ENCODE measurements at regions not wholly inside any gene's neighbourhood (a gene's known extent, or its start where the extent isn't known, plus 50 kb on each side); places are given as distances from the start of the nearest gene placed in this dataset.

- in situ Hi-C loops (cut with HindIII; ENCODE audit: low pct_unique_long_range_greater_than_20kb, low sequenced_read_pairs) = no loop called here
- no peak for DNase-seq (ENCODE audit: low read depth, low spot score)
Measured at GRCh38 chr2:235160281-235160810, 208.5 kb downstream of the SH3BP4 start.

- in situ Hi-C loops (cut with HindIII; ENCODE audit: low pct_unique_long_range_greater_than_20kb, low sequenced_read_pairs) = no loop called here
Measured at GRCh38 chr2:235161565-235161964, 209.7 kb downstream of the SH3BP4 start.

GRCh38 chr2:235162082-235162836, 210.4 kb downstream of the SH3BP4 start:
- no peak for DNase-seq (ENCODE audit: low read depth, low spot score)
- in situ Hi-C loops (cut with HindIII; ENCODE audit: low pct_unique_long_range_greater_than_20kb, low sequenced_read_pairs) = no loop called here

More at GRCh38 chr2:235161565-235161964, 209.7 kb downstream of the SH3BP4 start:
- DNase-seq (ENCODE audit: low read depth, low spot score) = no peak

- DNase-seq (ENCODE audit: low read depth, low spot score) = no peak
- in situ Hi-C loops (cut with HindIII; ENCODE audit: low pct_unique_long_range_greater_than_20kb, low sequenced_read_pairs) = no loop called here
Measured at GRCh38 chr2:235162837-235163197, 211.0 kb downstream of the SH3BP4 start.

DNA sequence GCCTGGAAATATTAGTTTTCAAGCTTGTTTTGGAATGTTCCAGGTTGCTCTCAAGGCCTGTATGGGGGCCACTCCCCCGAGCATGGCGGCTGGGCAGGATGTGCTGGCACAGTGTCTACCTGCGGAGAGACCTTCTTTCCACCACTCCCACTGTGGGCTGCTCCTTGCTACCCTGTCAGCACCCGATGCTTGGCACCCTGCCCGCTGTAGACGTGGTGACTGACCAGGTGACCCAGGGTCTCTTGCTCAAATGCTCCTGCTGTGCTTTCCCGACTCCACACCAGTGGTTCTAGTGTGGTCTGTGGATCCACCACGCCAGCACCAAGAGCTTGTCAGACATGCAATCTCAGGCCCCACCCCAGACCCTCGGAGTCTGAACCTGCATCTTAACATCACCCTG, 213.3 kb downstream of the SH3BP4 start:
- DNase-seq (ENCODE audit: low read depth, low spot score) = no peak
- in situ Hi-C loops (cut with HindIII; ENCODE audit: low pct_unique_long_range_greater_than_20kb, low sequenced_read_pairs) = no loop called here

GRCh38 chr2:235165631-235166030, 213.8 kb downstream of the SH3BP4 start:
- DNase-seq (ENCODE audit: low read depth, low spot score) = no peak
- in situ Hi-C loops (cut with HindIII; ENCODE audit: low pct_unique_long_range_greater_than_20kb, low sequenced_read_pairs) = no loop called here

DNA sequence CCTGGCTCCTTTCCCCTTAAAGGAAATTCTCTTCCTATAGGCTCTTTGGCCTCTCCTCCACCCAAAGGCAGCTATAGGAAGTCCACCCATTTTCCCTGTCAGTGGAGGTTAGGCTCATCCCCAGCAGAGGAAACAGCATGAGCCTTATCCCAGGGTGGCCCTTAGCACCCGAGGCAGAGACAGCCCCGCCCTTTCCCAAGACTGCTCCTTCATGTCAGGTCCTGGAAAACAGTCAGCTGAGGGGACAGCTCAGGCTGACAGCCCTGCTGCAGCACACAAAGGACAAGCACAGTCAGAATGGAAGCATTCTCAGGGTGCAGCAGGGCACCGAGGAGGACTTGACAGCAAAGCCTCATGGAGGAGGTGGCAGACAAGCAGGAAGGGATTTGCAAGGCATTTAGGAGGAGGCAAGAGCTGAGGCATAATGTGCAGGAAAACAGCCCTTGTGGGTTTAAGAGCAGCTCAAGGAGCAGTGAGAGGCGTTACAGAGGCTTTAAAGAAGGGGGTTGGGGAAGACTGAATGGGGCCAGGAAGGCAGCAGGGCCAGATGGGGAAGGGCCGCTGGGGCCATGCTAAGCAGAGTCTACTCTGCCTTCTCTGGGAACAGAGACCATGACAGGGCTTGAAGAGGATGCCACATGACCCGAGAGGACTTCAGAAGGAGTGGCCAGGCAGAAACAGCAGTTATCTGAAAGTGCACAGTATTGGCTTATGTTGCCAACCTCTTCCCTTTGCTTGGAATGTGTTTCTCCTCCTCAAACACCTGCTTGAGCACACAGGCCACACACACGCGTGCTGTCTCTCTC, 216.6 kb downstream of the SH3BP4 start:
- in situ Hi-C loops (cut with HindIII; ENCODE audit: low pct_unique_long_range_greater_than_20kb, low sequenced_read_pairs) = no loop called here
- no peak for DNase-seq (ENCODE audit: low read depth, low spot score)

GRCh38 chr2:235170016-235170415, 218.2 kb downstream of the SH3BP4 start:
- in situ Hi-C loops (cut with HindIII; ENCODE audit: low pct_unique_long_range_greater_than_20kb, low sequenced_read_pairs) = no loop called here
- no peak for DNase-seq (ENCODE audit: low read depth, low spot score)

DNA sequence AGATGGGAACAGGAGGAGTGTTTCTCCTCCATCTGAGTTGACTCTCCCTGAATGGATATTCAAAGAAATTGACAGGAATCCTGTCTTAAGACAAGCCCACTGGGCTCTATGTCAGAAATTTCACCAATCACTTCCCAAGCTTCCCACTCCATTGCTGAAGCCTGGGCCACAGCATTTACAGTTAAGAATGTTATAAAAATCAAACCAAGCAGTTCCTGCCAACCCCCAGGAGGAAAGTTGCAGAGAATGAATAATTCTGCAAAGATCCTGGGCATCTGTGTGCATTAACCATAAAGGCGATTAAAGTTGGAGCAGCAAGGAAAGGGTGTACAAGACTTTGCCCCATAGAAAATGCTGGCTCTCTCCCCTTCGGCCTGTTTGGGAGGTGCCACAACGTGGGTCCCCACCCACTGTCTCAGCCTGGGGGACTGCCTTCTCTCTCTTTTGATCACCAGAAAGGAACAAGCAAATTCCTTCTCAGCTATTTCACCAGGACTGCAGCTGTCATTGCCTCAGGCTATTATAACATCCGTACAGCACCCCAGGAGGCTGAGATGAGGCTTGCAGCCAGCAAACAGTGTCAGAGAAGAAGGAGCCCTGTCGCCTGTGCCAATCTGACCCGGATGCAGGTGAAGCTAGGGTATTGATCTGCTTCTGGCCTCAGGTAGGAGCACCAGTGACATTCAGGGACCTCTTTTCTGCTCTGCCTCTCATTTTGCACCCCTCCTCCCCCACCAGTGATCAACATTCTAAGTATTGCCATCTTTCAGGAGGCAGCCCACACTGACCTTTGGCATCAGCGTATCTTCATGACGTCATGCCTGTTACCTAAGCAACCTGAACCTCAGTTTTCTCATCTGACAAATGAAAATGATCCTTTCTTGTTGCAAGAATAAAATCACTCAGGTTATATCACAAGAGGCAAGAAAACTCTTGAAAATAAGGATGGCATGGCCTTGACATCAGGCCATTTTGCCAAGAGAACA, 219.0 kb downstream of the SH3BP4 start:
- in situ Hi-C loops (cut with HindIII; ENCODE audit: low pct_unique_long_range_greater_than_20kb, low sequenced_read_pairs) = no loop called here
- DNase-seq (ENCODE audit: low read depth, low spot score) = peak; percentile 78

DNA sequence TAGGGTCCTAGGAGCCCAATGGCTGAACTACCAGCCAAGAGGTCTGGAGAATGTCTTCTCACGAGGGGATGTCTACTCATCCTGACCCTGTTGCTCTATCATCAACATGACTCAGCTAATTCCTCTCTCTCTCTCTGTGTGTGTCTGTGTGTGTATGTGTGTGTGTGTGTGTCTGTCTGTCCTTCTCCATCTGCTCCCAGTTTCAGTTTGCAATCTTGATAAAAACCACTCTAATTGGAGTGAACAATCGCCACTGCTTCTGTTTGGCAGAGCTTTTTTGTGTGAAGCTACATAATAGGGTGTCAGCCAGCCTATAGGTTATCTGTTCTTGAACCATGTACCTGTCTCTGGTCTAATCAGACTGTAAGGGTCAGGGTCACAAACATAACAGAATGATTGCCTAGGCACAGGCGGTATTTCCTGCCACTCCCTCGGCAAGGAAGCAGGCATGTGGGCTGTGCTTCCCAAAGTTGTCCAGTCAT, 219.8 kb downstream of the SH3BP4 start:
- in situ Hi-C loops (cut with HindIII; ENCODE audit: low pct_unique_long_range_greater_than_20kb, low sequenced_read_pairs) = no loop called here
- DNase-seq (ENCODE audit: low read depth, low spot score) = no peak

GRCh38 chr2:235180642-235181041, 228.8 kb downstream of the SH3BP4 start:
- in situ Hi-C loops (cut with HindIII; ENCODE audit: low pct_unique_long_range_greater_than_20kb, low sequenced_read_pairs) = no loop called here
- no peak for DNase-seq (ENCODE audit: low read depth, low spot score)

- in situ Hi-C loops (cut with HindIII; ENCODE audit: low pct_unique_long_range_greater_than_20kb, low sequenced_read_pairs) = no loop called here
- DNase-seq (ENCODE audit: low read depth, low spot score) = no peak
Measured at GRCh38 chr2:235183786-235184185, 232.0 kb downstream of the SH3BP4 start.

DNA sequence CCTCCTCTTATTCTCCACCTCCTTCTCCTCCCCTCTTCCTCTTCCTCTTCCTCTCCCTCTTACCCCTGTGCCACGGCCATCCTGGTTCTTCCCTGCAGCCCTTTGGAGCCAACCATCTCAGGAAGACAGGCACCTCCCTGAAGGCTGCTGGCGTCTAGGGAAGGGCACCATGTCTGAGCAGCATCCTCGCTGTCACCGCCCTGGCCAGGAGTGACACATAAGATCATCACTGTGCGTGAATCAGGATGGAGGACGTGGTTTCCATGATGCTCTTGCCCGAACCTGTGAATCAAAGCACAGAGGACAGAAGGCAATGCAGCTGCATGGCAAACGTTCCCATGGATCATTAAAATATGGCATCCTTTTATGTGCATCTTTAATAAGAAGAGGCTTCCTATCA, 236.0 kb downstream of the SH3BP4 start:
- DNase-seq (ENCODE audit: low read depth, low spot score) = no peak
- in situ Hi-C loops (cut with HindIII; ENCODE audit: low pct_unique_long_range_greater_than_20kb, low sequenced_read_pairs) = no loop called here

DNA sequence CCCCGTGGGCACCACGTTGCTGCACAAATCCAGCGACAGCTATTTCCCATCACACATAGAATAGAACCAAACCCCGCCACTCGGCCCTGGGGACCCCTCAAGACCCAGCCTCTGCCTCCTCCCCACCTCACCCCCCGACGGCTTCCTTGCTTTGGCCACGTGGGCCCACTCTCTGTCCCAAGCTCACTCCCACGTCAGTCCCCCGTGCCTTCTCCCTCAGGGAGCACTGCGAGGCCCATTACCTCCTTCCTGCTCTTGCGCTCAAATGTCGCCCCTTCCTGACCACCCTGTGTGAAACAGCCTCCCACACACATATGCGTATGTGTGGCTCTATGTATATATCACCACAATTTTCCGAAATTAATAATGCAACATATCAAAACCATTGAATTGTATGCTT, 239.7 kb downstream of the SH3BP4 start:
- in situ Hi-C loops (cut with HindIII; ENCODE audit: low pct_unique_long_range_greater_than_20kb, low sequenced_read_pairs) = no loop called here

DNA sequence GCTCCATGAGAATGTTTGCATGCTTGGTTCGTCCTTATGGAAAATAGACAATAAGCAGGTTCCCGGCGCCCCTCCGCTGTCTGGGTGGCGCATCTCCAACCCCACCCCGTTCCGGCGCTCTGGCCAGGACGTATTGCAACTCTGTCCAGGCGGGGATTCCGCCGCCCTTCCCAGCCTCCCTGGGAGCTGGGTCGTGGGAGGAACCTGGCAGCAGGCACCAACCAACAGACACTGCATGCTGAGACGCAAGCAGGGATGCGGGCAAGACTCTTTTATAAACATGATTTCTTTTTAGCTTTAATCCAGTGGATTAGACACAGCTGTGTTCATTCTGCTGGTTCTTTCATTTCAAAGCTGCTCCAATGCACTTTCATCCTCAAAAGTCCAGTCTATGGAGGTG, 240.2 kb downstream of the SH3BP4 start:
- DNase-seq (ENCODE audit: low read depth, low spot score) = no peak
- in situ Hi-C loops (cut with HindIII; ENCODE audit: low pct_unique_long_range_greater_than_20kb, low sequenced_read_pairs) = no loop called here

More for the DNA sequence above, 239.7 kb downstream of the SH3BP4 start:
- DNase-seq (ENCODE audit: low read depth, low spot score) = no peak

- in situ Hi-C loops (cut with HindIII; ENCODE audit: low pct_unique_long_range_greater_than_20kb, low sequenced_read_pairs) = no loop called here
- DNase-seq (ENCODE audit: low read depth, low spot score) = peak; percentile 48
Measured at GRCh38 chr2:235194351-235194750, 242.5 kb downstream of the SH3BP4 start.

DNA sequence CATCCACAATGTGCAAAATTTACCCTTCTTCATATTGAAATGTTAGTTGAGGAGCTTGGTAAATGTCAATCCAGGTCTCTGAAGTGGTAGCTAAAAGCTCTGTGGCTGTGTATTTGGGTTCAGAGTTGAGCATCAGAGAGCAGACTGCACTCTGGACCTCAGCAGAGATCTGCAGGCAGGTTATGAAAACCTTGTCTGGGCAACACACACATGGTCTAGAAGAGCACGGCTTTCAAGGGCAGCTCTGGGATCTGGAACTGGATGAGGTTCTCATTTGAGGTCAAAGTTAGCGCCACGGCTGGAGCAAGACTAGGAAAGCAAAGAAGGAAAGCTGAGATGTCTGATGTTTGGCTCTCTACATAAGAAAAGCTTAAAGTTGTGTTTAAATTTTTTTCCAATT, 243.0 kb downstream of the SH3BP4 start:
- in situ Hi-C loops (cut with HindIII; ENCODE audit: low pct_unique_long_range_greater_than_20kb, low sequenced_read_pairs) = no loop called here
- DNase-seq (ENCODE audit: low read depth, low spot score) = no peak

GRCh38 chr2:235195921-235196320, 244.1 kb downstream of the SH3BP4 start:
- in situ Hi-C loops (cut with HindIII; ENCODE audit: low pct_unique_long_range_greater_than_20kb, low sequenced_read_pairs) = no loop called here
- no peak for DNase-seq (ENCODE audit: low read depth, low spot score)
